ENCODE measurements at regions not wholly inside any gene's neighbourhood (a gene's known extent, or its start where the extent isn't known, plus 50 kb on each side); places are given as distances from the start of the nearest gene placed in this dataset.
"Not testable (repeated sequence)": the region's sequence is repeated elsewhere in the genome, so short reads cannot be mapped to it uniquely, and the experiment has no call there.

GRCh38 chr22:47919001-47919441, 1156.6 kb downstream of the TBC1D22A start:
- DNase-seq: no peak

GRCh38 chr22:47918276-47918921, 1155.9 kb downstream of the TBC1D22A start:
- DNase-seq: no peak

GRCh38 chr22:47914481-47915097, 1152.1 kb downstream of the TBC1D22A start:
- no peak for DNase-seq

GRCh38 chr22:47902646-47903180, 1140.3 kb downstream of the TBC1D22A start:
- no peak for DNase-seq

GRCh38 chr22:47901911-47902310, 1139.5 kb downstream of the TBC1D22A start:
- no peak for DNase-seq

GRCh38 chr22:47899894-47900293, 1137.4 kb downstream of the TBC1D22A start:
- no peak for DNase-seq

- DNase-seq: no peak
Observed at GRCh38 chr22:47898946-47899345, 1136.5 kb downstream of the TBC1D22A start.

- DNase-seq: no peak
Observed at GRCh38 chr22:47891609-47892008, 1129.2 kb downstream of the TBC1D22A start.

GRCh38 chr22:47888817-47889216, 1126.4 kb downstream of the TBC1D22A start:
- no peak for DNase-seq

- no peak for DNase-seq
Observed at GRCh38 chr22:47884775-47885174, 1122.3 kb downstream of the TBC1D22A start.

GRCh38 chr22:47884200-47884599, 1121.8 kb downstream of the TBC1D22A start:
- DNase-seq: no peak

- no peak for DNase-seq
Observed at GRCh38 chr22:47883757-47884156, 1121.3 kb downstream of the TBC1D22A start.

GRCh38 chr22:47879346-47879745, 1116.9 kb downstream of the TBC1D22A start:
- no peak for DNase-seq

- DNase-seq: no peak
Observed at GRCh38 chr22:47878460-47878859, 1116.0 kb downstream of the TBC1D22A start.

GRCh38 chr22:47872761-47873535, 1110.5 kb downstream of the TBC1D22A start:
- no peak for DNase-seq

GRCh38 chr22:47865626-47866025, 1103.2 kb downstream of the TBC1D22A start:
- no peak for DNase-seq

- no peak for DNase-seq
Observed at GRCh38 chr22:47862394-47862793, 1099.9 kb downstream of the TBC1D22A start.

- DNase-seq: not testable (repeated sequence)
Observed at GRCh38 chr22:47860907-47861306, 1098.5 kb downstream of the TBC1D22A start.

GRCh38 chr22:47859881-47860525, 1097.6 kb downstream of the TBC1D22A start:
- no peak for DNase-seq

GRCh38 chr22:47858773-47859306, 1096.4 kb downstream of the TBC1D22A start:
- no peak for DNase-seq

GRCh38 chr22:47854680-47855079, 1092.2 kb downstream of the TBC1D22A start:
- no peak for DNase-seq

- no peak for DNase-seq
Observed at GRCh38 chr22:47854251-47854650, 1091.8 kb downstream of the TBC1D22A start.

- no peak for DNase-seq
Observed at GRCh38 chr22:47853750-47854149, 1091.3 kb downstream of the TBC1D22A start.
